ENCODE measurements at regions not wholly inside any gene's neighbourhood (a gene's known extent, or its start where the extent isn't known, plus 50 kb on each side); places are given as distances from the start of the nearest gene placed in this dataset.

DNA sequence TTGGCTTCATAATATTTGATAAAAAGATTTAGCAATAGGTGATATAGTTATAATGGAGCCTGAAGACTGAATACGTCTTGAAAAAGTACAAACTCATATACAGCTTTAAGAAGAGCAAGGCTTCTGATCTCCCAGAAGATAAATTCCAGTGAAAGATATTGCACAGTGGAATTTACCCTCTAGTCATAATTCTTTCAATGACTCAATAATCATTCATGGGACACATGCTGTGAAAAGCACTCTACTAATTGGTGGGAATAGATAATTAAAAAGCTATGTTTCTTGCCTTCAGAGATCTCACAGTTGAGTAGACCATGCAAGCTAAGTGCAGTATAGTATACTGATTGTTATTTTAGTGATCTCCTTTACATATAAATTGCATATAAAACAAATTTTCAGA, 538.6 kb upstream of the CYLC2 start:
- no peak overlapping the region for H2AFZ ChIP-seq (ENCODE audit: low read depth, low read length)
- no peaks in the 10 kb centered on the region for H3K36me3 ChIP-seq (ENCODE audit: insufficient read depth, low read length)
- H3F3A ChIP-seq (ENCODE audit: insufficient read depth, low read length, poor library complexity, severe bottlenecking): no peaks in the 10 kb centered on the region
- H3K27ac ChIP-seq (ENCODE audit: low read length): no peak overlapping the region
- TF ChIP-seq EZH2 (IDR thresholded peaks at IDR 0.05; ENCODE audit: borderline replicate concordance, insufficient read depth, low read length, poor library complexity, severe bottlenecking): no peak
- TF ChIP-seq POLR2AphosphoS5 (IDR thresholded peaks at IDR 0.05): no peak
- no peaks in the 10 kb centered on the region for H3K79me2 ChIP-seq (replicated peaks; ENCODE audit: insufficient read depth, low read length)
- H3K4me2 ChIP-seq (ENCODE audit: low read length): no peak overlapping the region
- no peaks in the 10 kb centered on the region for H3K9me3 ChIP-seq (ENCODE audit: low read length)
- no peak overlapping the region for H3K9ac ChIP-seq (ENCODE audit: low read length)
- no peaks in the 10 kb centered on the region for H3K9me2 ChIP-seq (ENCODE audit: insufficient read depth, low read length)
- no peak overlapping the region for H3K4me3 ChIP-seq (ENCODE audit: low read length)
- H4K20me1 ChIP-seq (ENCODE audit: insufficient read depth): no peaks in the 10 kb centered on the region
- no peaks in the 10 kb centered on the region for H3K27me3 ChIP-seq (ENCODE audit: insufficient read depth, low read depth, low read length)

DNA sequence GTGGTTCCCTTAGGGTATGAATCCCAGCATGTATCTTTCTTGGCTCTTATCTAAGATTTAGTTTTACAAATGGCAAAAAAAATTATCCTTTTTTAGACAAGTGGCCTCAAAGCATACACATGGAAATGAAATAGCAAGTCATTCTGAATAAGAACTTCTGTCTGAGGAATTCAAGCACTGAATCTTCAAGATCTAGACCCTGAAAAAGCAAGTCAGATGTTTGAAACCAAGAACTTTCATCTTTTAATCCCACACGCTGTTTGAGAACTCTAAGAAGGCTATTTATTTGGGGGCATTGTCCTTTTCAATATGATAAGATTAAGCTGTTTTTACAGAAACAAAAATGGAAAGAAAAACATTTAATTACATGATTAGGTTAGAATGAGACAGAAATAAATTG, 549.2 kb upstream of the CYLC2 start:
- no peaks in the 10 kb centered on the region for H3K27me3 ChIP-seq (ENCODE audit: insufficient read depth, low read depth, low read length)
- H4K20me1 ChIP-seq (ENCODE audit: insufficient read depth): no peaks in the 10 kb centered on the region
- H3K79me2 ChIP-seq (replicated peaks; ENCODE audit: insufficient read depth, low read length): no peaks in the 10 kb centered on the region
- H3K4me3 ChIP-seq (ENCODE audit: low read length): no peak overlapping the region
- H3K4me2 ChIP-seq (ENCODE audit: low read length): no peak overlapping the region
- no peak for TF ChIP-seq POLR2AphosphoS5 (IDR thresholded peaks at IDR 0.05)
- no peak for TF ChIP-seq EZH2 (IDR thresholded peaks at IDR 0.05; ENCODE audit: borderline replicate concordance, insufficient read depth, low read length, poor library complexity, severe bottlenecking)
- TF ChIP-seq SMC3 (conservative IDR thresholded peaks at IDR 0.05; ENCODE audit: poor library complexity): no peak
- TF ChIP-seq TAF1 (IDR thresholded peaks at IDR 0.05; ENCODE audit: low read depth): no peak
- TF ChIP-seq, protein P1, sequence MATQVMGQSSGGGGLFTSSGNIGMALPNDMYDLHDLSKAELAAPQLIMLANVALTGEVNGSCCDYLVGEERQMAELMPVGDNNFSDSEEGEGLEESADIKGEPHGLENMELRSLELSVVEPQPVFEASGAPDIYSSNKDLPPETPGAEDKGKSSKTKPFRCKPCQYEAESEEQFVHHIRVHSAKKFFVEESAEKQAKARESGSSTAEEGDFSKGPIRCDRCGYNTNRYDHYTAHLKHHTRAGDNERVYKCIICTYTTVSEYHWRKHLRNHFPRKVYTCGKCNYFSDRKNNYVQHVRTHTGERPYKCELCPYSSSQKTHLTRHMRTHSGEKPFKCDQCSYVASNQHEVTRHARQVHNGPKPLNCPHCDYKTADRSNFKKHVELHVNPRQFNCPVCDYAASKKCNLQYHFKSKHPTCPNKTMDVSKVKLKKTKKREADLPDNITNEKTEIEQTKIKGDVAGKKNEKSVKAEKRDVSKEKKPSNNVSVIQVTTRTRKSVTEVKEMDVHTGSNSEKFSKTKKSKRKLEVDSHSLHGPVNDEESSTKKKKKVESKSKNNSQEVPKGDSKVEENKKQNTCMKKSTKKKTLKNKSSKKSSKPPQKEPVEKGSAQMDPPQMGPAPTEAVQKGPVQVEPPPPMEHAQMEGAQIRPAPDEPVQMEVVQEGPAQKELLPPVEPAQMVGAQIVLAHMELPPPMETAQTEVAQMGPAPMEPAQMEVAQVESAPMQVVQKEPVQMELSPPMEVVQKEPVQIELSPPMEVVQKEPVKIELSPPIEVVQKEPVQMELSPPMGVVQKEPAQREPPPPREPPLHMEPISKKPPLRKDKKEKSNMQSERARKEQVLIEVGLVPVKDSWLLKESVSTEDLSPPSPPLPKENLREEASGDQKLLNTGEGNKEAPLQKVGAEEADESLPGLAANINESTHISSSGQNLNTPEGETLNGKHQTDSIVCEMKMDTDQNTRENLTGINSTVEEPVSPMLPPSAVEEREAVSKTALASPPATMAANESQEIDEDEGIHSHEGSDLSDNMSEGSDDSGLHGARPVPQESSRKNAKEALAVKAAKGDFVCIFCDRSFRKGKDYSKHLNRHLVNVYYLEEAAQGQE (IDR thresholded peaks at IDR 0.05; ENCODE audit: borderline replicate concordance): no peak
- no peak for TF ChIP-seq EP300 (conservative IDR thresholded peaks at IDR 0.05; ENCODE audit: poor library complexity, severe bottlenecking)
- no peak for TF ChIP-seq CTCF (IDR thresholded peaks at IDR 0.05; ENCODE audit: poor library complexity, severe bottlenecking)
- no peak for TF ChIP-seq RAD21 (conservative IDR thresholded peaks at IDR 0.05)
- no peak for TF ChIP-seq MXI1 (conservative IDR thresholded peaks at IDR 0.05; ENCODE audit: poor library complexity, severe bottlenecking)
- H2AFZ ChIP-seq (ENCODE audit: low read depth, low read length): no peak overlapping the region
- H3F3A ChIP-seq (ENCODE audit: insufficient read depth, low read length, poor library complexity, severe bottlenecking): no peaks in the 10 kb centered on the region
- H3K27ac ChIP-seq (ENCODE audit: low read length): no peak overlapping the region
- no peak overlapping the region for H3K9ac ChIP-seq (ENCODE audit: low read length)
- no peaks in the 10 kb centered on the region for H3K9me2 ChIP-seq (ENCODE audit: insufficient read depth, low read length)
- no peaks in the 10 kb centered on the region for H3K36me3 ChIP-seq (ENCODE audit: insufficient read depth, low read length)
- no peaks in the 10 kb centered on the region for H3K9me3 ChIP-seq (ENCODE audit: low read length)

All from neural cell (in vitro differentiated cells).